IPS-18c (cell line): ENCODE measurements at regions not wholly inside any gene's neighbourhood (a gene's known extent, or its start where the extent isn't known, plus 50 kb on each side); places are given as distances from the start of the nearest gene placed in this dataset.
"Not testable (repeated sequence)": the region's sequence is repeated elsewhere in the genome, so short reads cannot be mapped to it uniquely, and the experiment has no call there.

ENCODE experiments used
- H3K4me3 ChIP-seq: 2 replicates; pipeline ENCODE4 v1.7.0; 2013; ENCODE audit warnings: low read depth, mild to moderate bottlenecking, low read length, moderate library complexity; ENCODE audit not compliant: insufficient read depth
- H3K9me3 ChIP-seq: one replicate; pipeline ENCODE4 v1.6.1; 2013; ENCODE audit warnings: mild to moderate bottlenecking, low read length, moderate library complexity; ENCODE audit not compliant: control insufficient read depth, insufficient read depth

GRCh38 chr13:81409284-81409683, 1068.4 kb upstream of the SPRY2 start:
- Histone ChIP-seq H3K4me3 (no peak overlapping the region), H3K9me3 (no peaks in the 10 kb centered on the region)

GRCh38 chr13:81408647-81409046, 1067.7 kb upstream of the SPRY2 start:
- Histone ChIP-seq H3K4me3 (no peak overlapping the region), H3K9me3 (no peaks in the 10 kb centered on the region)

- Histone ChIP-seq H3K9me3 (no peaks in the 10 kb centered on the region), H3K4me3 (no peak overlapping the region)
These were observed 1065.8 kb upstream of the SPRY2 start for GRCh38 chr13:81406639-81407292.

DNA sequence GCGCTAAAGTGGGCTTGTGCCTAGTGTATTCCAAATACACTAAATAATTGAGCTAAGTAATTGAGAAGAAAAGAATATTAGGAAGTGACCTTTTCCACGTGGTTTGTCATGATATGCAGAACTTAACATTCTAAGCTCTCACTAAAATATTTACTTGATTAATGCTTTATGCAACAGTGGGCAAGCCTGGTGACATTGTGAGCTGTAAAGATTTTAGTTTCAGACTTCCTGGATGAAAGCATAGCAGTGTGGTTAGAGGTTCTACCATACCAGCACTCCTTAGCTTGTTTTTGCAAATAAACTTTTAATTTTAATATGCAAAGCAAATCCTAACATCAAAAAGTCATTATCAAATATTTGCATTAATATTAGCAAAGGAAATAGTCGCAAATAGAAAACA, 1065.1 kb upstream of the SPRY2 start:
- no peaks in the 10 kb centered on the region for H3K9me3 ChIP-seq
- no peak overlapping the region for H3K4me3 ChIP-seq

GRCh38 chr13:81396192-81396591, 1055.3 kb upstream of the SPRY2 start:
- H3K9me3 ChIP-seq: no peaks in the 10 kb centered on the region
- no peak overlapping the region for H3K4me3 ChIP-seq

DNA sequence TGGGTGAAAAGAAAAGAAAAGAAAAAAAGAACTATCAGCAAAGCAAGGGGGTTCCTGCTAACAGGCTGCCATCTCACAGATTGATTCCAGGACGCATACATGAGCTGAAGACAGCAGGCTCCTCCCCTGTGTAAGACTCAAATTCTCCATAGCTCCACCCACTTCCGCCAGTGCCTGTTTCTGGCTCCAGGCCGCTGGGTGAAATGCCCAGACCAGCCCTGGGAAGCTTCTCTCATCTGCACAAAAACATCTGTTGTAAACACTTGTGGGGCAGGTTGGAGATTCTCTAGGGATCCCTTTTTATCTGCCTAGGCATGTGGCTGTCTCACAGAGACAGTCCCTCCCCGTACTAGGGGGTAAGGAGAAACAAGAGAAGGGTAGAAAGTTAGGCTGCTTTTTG, 1054.4 kb upstream of the SPRY2 start:
- Histone ChIP-seq H3K4me3 (no peak overlapping the region), H3K9me3 (no peaks in the 10 kb centered on the region)

DNA sequence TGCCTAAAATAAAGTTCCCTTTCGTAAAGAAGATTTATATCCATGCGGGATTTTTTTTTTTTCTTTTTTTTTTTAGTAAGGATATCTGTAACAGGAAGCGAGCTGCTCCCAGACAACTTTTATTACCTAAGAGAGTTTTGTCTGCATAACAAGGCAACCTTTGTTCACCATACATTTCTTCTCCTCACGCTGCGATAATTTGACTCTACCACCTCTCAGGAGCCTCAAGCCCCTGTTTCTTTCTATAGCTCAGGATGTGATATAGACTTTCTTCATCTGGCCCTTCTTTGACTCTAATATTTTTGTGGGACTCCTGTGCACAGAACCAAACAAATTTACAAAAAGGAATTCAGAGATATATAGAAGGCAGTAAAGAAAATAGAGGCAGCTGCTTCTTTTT, 1053.7 kb upstream of the SPRY2 start:
- Histone ChIP-seq H3K4me3 (no peak overlapping the region), H3K9me3 (no peaks in the 10 kb centered on the region)

GRCh38 chr13:81393721-81394120, 1052.8 kb upstream of the SPRY2 start:
- H3K9me3 ChIP-seq: no peaks in the 10 kb centered on the region

GRCh38 chr13:81393110-81393509, 1052.2 kb upstream of the SPRY2 start:
- no peak overlapping the region for H3K4me3 ChIP-seq
- no peaks in the 10 kb centered on the region for H3K9me3 ChIP-seq

More at GRCh38 chr13:81393721-81394120, 1052.8 kb upstream of the SPRY2 start:
- no peak overlapping the region for H3K4me3 ChIP-seq

DNA sequence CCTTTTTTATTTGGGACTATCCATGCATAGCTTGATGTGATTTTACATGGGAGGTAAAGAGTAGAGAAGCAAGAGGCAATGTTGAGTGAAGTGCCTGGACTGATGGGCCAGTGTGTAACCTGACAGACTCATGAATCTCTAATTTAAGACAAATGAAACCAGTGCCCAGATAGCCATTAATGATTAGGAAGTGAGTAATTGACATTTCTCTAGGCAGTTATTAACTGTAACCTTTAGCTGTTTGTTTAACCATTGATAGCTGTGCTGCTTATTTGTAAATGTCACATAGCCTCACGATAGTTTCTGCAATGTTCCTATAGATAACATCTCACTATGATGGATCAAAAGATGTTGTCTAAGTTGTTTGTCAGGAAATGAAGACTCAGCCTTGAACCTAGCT, 1047.5 kb upstream of the SPRY2 start:
- H3K9me3 ChIP-seq: no peaks in the 10 kb centered on the region
- H3K4me3 ChIP-seq: no peak overlapping the region

DNA sequence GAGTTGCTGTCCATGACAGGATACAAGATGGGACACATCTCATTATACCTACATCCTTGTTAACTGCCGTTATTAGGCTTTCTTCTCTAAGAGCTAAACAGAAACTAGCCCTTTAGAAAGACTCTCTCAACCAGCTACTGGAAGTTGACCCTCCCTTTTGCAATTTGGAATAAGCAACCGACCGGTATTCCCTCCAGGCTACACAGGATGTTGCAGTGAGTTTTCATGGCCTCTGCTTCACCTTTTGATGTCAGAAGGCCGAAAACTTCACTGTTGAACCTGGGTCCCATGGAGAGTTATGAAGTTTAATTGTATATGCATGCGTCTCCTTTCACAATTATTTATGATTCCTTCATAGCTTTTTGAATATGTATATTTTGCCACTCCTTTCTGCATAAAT, 1042.5 kb upstream of the SPRY2 start:
- Histone ChIP-seq H3K4me3 (no peak overlapping the region), H3K9me3 (no peaks in the 10 kb centered on the region)

DNA sequence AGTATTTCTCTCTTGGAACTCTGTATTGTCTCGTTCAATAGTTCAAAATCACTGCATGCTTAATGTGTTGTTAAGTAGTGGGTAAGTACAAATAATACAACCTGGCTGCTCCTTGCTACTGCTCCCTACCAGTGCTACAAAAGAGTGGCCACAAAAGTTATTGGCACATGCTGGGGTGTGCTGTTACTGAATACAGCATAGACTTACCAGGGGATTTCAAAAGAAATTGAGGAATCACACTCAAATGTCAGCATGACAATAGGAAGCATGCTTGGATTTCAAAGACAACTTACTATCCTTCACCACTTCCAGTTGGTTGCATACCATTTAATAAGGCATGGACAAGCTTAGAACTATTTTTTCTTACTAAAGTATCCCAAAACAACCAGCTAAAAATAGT, 1041.3 kb upstream of the SPRY2 start:
- no peak overlapping the region for H3K4me3 ChIP-seq
- H3K9me3 ChIP-seq: no peaks in the 10 kb centered on the region

GRCh38 chr13:81381560-81381959, 1040.6 kb upstream of the SPRY2 start:
- Histone ChIP-seq H3K4me3 (no peak overlapping the region), H3K9me3 (no peaks in the 10 kb centered on the region)

- Histone ChIP-seq H3K4me3 (no peak overlapping the region), H3K9me3 (no peaks in the 10 kb centered on the region)
These were observed 1038.3 kb upstream of the SPRY2 start for GRCh38 chr13:81379183-81379582.

- H3K9me3 ChIP-seq: no peaks in the 10 kb centered on the region
- no peak overlapping the region for H3K4me3 ChIP-seq
These were observed 1037.0 kb upstream of the SPRY2 start for GRCh38 chr13:81377921-81378320.

DNA sequence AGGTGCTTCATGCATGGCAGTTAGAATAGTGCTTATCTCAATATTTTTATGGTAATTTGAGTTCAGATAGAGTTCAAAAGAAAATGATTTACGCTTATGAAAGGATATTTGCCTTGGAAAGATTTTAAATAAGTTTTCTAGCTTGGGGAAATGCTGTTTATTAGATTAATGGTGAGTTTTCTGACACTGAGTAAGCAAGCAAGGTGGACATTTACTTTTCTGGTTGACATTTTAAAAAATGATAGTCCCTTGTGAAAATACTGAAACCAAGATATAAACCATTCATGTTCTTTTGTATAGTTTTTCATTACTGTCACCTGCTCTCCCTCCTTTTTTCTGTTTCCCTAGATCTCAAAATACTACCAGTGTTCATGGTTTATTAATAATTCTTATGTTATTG, 1034.8 kb upstream of the SPRY2 start:
- H3K9me3 ChIP-seq: no peaks in the 10 kb centered on the region
- H3K4me3 ChIP-seq: no peak overlapping the region

DNA sequence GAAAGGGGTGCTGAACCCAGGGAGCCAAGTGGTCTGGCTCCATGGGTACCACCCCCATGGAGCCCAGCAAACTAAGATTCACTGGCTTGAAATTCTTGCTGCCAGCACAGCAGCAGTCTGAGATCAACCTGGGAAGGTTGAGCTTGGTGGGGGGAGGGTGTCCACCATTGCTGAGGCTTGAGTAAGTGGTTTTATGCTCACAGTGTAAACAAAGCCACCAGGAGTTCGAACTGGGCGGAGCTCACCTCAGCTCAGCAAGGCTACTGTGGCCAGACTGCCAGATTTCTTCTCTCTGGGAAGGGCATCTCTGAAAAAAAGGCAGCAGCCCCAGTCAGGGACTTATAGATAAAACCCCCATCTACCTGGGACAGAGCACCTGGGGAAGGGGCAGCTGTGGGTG, 1021.8 kb upstream of the SPRY2 start:
- H3K9me3 ChIP-seq, H3K4me3 ChIP-seq: not testable (repeated sequence)

DNA sequence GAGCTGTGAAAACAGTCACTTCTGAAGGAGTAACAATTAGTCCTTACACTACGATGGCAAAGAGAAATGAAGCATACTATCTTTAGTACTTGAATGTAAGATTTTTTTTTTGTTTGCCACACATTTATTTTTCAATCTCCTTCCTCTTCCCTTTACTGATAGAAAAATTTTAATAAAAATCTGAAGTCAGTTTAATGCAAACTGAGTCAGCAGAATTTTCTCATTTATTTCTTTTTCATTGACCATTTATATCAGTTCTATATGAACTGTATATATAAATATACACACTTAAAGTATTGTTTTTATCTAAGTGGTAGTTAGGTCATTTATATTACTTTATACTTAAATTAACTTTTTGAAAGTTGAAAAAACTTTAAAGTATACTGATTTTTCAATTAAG, 1009.1 kb upstream of the SPRY2 start:
- H3K9me3 ChIP-seq: no peaks in the 10 kb centered on the region
- H3K4me3 ChIP-seq: no peak overlapping the region
